GM12878 (cell line): ENCODE measurements at regions not wholly inside any gene's neighbourhood (a gene's known extent, or its start where the extent isn't known, plus 50 kb on each side); places are given as distances from the start of the nearest gene placed in this dataset.

Experiments
- BCLAF1 ChIP-seq: fragments of 450-650 bp; IDR thresholded peaks from 2 replicates; pipeline ENCODE4 v1.6.1; 2017; ENCODE audit warnings: antibody characterized with exemption, mild to moderate bottlenecking, moderate library complexity
- CTCF ChIP-seq, 3 experiments: IDR thresholded peaks in 2 of 3; conservative IDR thresholded peaks in 1 of 3; 2 replicates each; pipeline ENCODE4 v1.5.1; 2011; ENCODE audit warnings: low read depth in 3 of 3, low read length in 3 of 3, mild to moderate bottlenecking in 3 of 3, control low read depth in 2 of 3, moderate library complexity in 2 of 3, inconsistent platforms in 1 of 3, mixed read lengths in 1 of 3; ENCODE audit not compliant: control insufficient read depth in 2 of 3, insufficient read depth in 1 of 3; ENCODE audit errors: extremely low read depth in 1 of 3
- POLR2AphosphoS5 ChIP-seq: IDR thresholded peaks from 2 replicates; pipeline ENCODE4 v1.6.1; 2011; ENCODE audit warnings: mild to moderate bottlenecking, low read length, inconsistent platforms
- SMARCA5 ChIP-seq: fragments of 450-650 bp; IDR thresholded peaks from 2 replicates; pipeline ENCODE4 v1.6.1; 2017; ENCODE audit warnings: mild to moderate bottlenecking
- TAF1 ChIP-seq: IDR thresholded peaks from 2 replicates; pipeline ENCODE4 v1.6.1; 2011; ENCODE audit warnings: mild to moderate bottlenecking, low read depth, low read length, borderline replicate concordance
- TCF7 ChIP-seq: IDR thresholded peaks from 2 replicates; pipeline ENCODE4 v1.6.1; 2014; ENCODE audit warnings: antibody characterized with exemption, borderline replicate concordance
- ZBTB40 ChIP-seq: fragments of 450-650 bp; IDR thresholded peaks from 2 replicates; pipeline ENCODE4 v1.6.1; 2016; ENCODE audit warnings: mild to moderate bottlenecking, moderate library complexity, borderline replicate concordance
- ZNF217 ChIP-seq: fragments of 450-650 bp; IDR thresholded peaks from 2 replicates; pipeline ENCODE4 v1.6.1; 2017; ENCODE audit warnings: antibody characterized with exemption, mild to moderate bottlenecking
- ZNF274 ChIP-seq: IDR thresholded peaks from one replicate; pipeline ENCODE4 v1.8.0; 2011; ENCODE audit not compliant: insufficient read length, insufficient read depth

GRCh38 chr14:81797315-81797714 lies 263.7 kb upstream of the SEL1L start:
- TF ChIP-seq ZNF217 (no peak), POLR2AphosphoS5 (no peak), CTCF (IDR thresholded peaks at IDR 0.05 in 2 of 3, conservative IDR thresholded peaks at IDR 0.05 in 1 of 3; ENCODE audit: control insufficient read depth in 2 of 3, extremely low read depth in 1 of 3, insufficient read depth in 1 of 3, low read depth in 3 of 3, low read length in 3 of 3) (no peak), SMARCA5 (no peak), BCLAF1 (no peak), ZNF274 (no peak), TAF1 (no peak), TCF7 (no peak), ZBTB40 (no peak)
